Duodenal mucosa (tissue), 2 donors: ENCODE measurements at regions not wholly inside any gene's neighbourhood (a gene's known extent, or its start where the extent isn't known, plus 50 kb on each side); places are given as distances from the start of the nearest gene placed in this dataset.

Source experiments
- H3K27ac ChIP-seq: one replicate; pipeline ENCODE4 v1.7.0; 2013; ENCODE audit warnings: low read depth, low read length
- H3K27me3 ChIP-seq, 2 donors: one replicate each; pipeline ENCODE4 v1.7.0; 2013; ENCODE audit warnings: low read length in 2 of 2, control low read depth in 1 of 2; ENCODE audit not compliant: insufficient read depth in 2 of 2, control insufficient read depth in 1 of 2
- H3K36me3 ChIP-seq, 2 donors: one replicate each; pipeline ENCODE4 v1.7.0; 2013; ENCODE audit warnings: low read length in 2 of 2, control low read depth in 1 of 2; ENCODE audit not compliant: insufficient read depth in 2 of 2, control insufficient read depth in 1 of 2
- H3K4me1 ChIP-seq, 2 donors: one replicate each; pipeline ENCODE4 v1.7.0; 2013; ENCODE audit warnings: low read length in 2 of 2, control low read depth in 1 of 2; ENCODE audit not compliant: insufficient read depth in 2 of 2, control insufficient read depth in 1 of 2
- H3K4me3 ChIP-seq, 2 donors: one replicate each; pipeline ENCODE4 v1.7.0; 2013; ENCODE audit warnings: low read length in 2 of 2, low read depth in 1 of 2
- H3K9ac ChIP-seq, 2 donors: one replicate each; pipeline ENCODE4 v1.7.0; 2013; ENCODE audit warnings: low read length in 2 of 2, low read depth in 1 of 2
- H3K9me3 ChIP-seq, 2 donors: one replicate each; pipeline ENCODE4 v1.7.0; 2013; ENCODE audit warnings: low read length in 2 of 2, control low read depth in 1 of 2; ENCODE audit not compliant: control insufficient read depth in 1 of 2

DNA sequence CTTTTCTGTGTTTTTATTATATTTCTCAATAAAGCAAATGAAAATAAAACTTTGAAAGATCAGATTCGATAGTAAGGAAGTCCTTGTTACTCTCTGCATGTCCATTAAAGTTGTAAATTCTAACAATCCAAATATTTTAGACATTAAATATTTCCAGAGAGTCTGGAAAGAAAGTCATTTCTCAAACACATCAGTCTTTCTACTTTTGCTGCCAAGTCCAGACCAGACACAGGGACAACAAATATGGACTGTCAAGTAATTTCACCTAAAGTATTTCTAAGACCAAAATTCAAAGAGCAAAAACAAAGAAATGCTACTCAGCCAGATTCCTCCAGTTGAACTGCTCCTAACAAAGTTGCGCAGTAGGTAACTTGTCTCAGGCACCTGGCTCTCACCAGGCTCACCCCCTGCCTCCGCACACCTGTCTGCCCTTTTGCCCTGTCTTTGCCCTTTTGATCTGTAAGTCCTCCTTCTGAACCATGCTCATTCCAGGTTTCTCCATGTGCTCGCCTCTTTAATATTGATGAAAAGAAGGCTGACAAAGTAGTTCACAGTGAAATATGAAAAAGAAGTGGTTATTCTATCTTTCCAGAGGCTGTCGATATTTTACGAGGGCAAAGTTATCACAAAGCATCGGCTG is 300.5 kb downstream of the C7orf25 start:
- Histone ChIP-seq H3K4me1 (no peaks in the 10 kb centered on the region), H3K9me3 (no peaks in the 10 kb centered on the region), H3K27ac (no peak overlapping the region), H3K4me3 (no peak overlapping the region), H3K27me3 (no peaks in the 10 kb centered on the region), H3K36me3 (no peaks in the 10 kb centered on the region), H3K9ac (no peak overlapping the region)

GRCh38 chr7:42606193-42606905 is 305.5 kb downstream of the C7orf25 start:
- H3K9me3 ChIP-seq = no peaks in the 10 kb centered on the region
- H3K9ac ChIP-seq = no peak overlapping the region
- no peak overlapping the region for H3K27ac ChIP-seq
- H3K27me3 ChIP-seq = no peaks in the 10 kb centered on the region
- H3K4me3 ChIP-seq = no peak overlapping the region
- no peaks in the 10 kb centered on the region for H3K36me3 ChIP-seq
- no peaks in the 10 kb centered on the region for H3K4me1 ChIP-seq

DNA sequence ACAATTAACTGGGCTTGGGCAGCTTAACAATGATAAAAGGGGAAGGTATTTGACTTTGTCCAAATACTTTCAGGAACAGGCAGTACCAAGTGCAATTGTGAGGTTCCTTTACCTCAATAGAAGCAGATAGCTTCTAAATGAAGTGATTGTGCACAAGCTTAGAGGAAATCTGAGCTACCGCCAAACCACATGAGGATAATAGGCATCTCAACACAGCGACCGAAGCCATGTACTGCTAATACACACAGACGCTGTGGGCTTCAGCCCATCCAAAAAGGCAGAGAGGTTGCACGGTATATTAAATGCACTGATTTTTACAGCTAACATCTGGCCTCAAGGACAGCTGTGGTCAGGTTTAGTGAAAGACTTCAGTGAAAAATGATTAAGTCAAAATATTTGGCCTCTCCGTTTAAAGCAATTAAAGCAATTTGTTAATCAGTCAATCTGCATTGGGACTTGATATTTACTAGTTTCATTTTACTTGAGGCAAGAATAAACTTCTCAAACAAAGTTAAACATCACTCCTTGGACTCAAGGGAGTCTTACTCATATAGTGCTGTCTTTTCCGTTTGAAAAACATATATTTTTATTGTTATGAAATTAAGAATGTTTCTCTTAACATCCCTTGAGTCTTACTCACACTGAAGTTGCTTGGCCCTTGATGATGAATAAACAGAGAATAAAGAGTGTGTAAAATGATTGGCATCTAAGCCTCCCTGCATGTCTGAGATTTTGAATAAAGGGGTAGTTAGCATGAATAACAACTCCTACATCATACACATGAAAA is 306.3 kb downstream of the C7orf25 start:
- Histone ChIP-seq H3K4me1 (no peaks in the 10 kb centered on the region), H3K36me3 (no peaks in the 10 kb centered on the region), H3K27me3 (no peaks in the 10 kb centered on the region), H3K27ac (no peak overlapping the region), H3K9ac (no peak overlapping the region), H3K4me3 (no peak overlapping the region), H3K9me3 (no peaks in the 10 kb centered on the region)

- H3K27ac ChIP-seq = no peak overlapping the region
- no peak overlapping the region for H3K4me3 ChIP-seq
- H3K27me3 ChIP-seq = no peaks in the 10 kb centered on the region
- no peaks in the 10 kb centered on the region for H3K9me3 ChIP-seq
- no peaks in the 10 kb centered on the region for H3K36me3 ChIP-seq
- no peak overlapping the region for H3K9ac ChIP-seq
- H3K4me1 ChIP-seq = no peaks in the 10 kb centered on the region
Measured at GRCh38 chr7:42603496-42603895, 308.4 kb downstream of the C7orf25 start.

DNA sequence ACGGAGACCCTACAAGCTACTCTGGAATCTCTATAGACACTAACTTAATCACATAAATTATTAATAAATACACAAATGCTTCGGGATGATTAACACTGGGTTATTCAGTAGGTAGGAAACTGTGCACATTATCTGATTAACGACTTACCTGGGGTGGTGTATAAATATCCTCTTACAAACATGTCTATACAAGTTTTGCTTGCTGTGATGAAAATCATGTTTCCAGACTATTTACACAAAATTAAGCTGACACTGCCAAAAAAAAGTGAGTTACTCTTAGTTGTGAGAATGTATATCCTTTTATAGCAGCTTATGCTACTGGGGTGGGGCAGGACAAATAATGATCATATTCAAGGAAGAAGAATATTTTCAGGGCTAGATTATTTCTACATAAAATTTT is 314.6 kb downstream of the C7orf25 start:
- Histone ChIP-seq H3K9ac (no peak overlapping the region), H3K9me3 (no peaks in the 10 kb centered on the region), H3K4me1 (no peaks in the 10 kb centered on the region), H3K27me3 (no peaks in the 10 kb centered on the region), H3K4me3 (no peak overlapping the region), H3K27ac (no peak overlapping the region), H3K36me3 (no peaks in the 10 kb centered on the region)

GRCh38 chr7:42596737-42597136 is 315.1 kb downstream of the C7orf25 start:
- Histone ChIP-seq H3K27me3 (no peaks in the 10 kb centered on the region), H3K27ac (no peak overlapping the region), H3K4me1 (no peaks in the 10 kb centered on the region), H3K9me3 (no peaks in the 10 kb centered on the region), H3K4me3 (no peak overlapping the region), H3K36me3 (no peaks in the 10 kb centered on the region), H3K9ac (no peak overlapping the region)

DNA sequence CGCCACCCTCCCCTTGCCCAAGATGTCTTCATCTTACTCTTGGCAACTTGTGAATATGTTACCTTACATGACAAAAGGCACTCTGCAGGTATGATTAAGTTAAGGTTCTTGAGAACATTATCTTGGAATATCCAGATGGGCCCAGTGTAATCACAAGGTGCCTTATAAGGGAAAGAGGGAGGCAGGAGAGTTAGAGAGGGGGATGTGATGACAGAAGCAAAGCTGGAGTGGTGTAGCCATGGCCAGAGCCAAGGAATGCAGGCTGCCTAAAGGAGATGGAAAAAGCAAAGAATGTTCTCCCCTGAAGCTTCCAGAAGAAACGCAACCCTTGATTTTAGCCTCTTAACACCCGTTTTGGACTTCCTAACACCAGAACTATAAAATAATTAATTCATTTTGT is 318.0 kb downstream of the C7orf25 start:
- Histone ChIP-seq H3K9ac (no peak overlapping the region), H3K27ac (no peak overlapping the region), H3K9me3 (no peaks in the 10 kb centered on the region), H3K4me3 (no peak overlapping the region), H3K27me3 (no peaks in the 10 kb centered on the region), H3K36me3 (no peaks in the 10 kb centered on the region), H3K4me1 (no peaks in the 10 kb centered on the region)

GRCh38 chr7:42590771-42591310 is 321.0 kb downstream of the C7orf25 start:
- H3K4me3 ChIP-seq = no peak overlapping the region
- H3K9ac ChIP-seq = no peak overlapping the region
- H3K27me3 ChIP-seq = no peaks in the 10 kb centered on the region
- no peaks in the 10 kb centered on the region for H3K4me1 ChIP-seq
- no peaks in the 10 kb centered on the region for H3K9me3 ChIP-seq
- H3K36me3 ChIP-seq = no peaks in the 10 kb centered on the region
- H3K27ac ChIP-seq = no peak overlapping the region

GRCh38 chr7:42588876-42589275 is 323.0 kb downstream of the C7orf25 start:
- Histone ChIP-seq H3K27me3 (no peaks in the 10 kb centered on the region), H3K36me3 (no peaks in the 10 kb centered on the region), H3K4me1 (no peaks in the 10 kb centered on the region), H3K27ac (no peak overlapping the region), H3K9me3 (no peaks in the 10 kb centered on the region), H3K9ac (no peak overlapping the region), H3K4me3 (no peak overlapping the region)

DNA sequence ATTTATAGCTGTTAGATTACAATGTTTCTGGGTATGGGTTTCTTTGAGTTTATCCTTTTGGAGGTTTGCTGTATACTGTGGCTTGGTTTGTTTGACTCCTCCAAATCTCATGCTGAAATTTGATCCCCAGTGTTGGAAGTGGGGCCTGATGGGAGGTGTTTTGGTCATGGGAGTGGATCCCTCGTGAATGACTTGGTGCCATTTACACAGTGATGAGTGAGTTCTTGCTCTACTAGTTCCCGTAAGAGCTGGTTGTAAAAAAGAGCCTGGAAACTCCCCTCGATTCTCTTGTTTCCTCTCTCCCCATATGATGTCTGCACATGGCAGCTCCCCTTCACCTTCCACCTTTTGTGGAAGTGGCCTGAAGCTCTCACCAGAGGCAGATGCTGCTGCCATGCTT is 324.1 kb downstream of the C7orf25 start:
- Histone ChIP-seq H3K4me1 (no peaks in the 10 kb centered on the region), H3K27me3 (no peaks in the 10 kb centered on the region), H3K36me3 (no peaks in the 10 kb centered on the region), H3K9ac (no peak overlapping the region), H3K9me3 (no peaks in the 10 kb centered on the region), H3K27ac (no peak overlapping the region), H3K4me3 (no peak overlapping the region)
